Hepatocyte (in vitro differentiated cells): ENCODE measurements at regions not wholly inside any gene's neighbourhood (a gene's known extent, or its start where the extent isn't known, plus 50 kb on each side); places are given as distances from the start of the nearest gene placed in this dataset.

Experiments
- DNase-seq: peaks from one replicate; pipeline ENCODE4 v3.0.0-alpha.2; 2016; ENCODE audit warnings: low spot score
- H2AFZ ChIP-seq: fragments of 200-600 bp; sonication (generic); 2 replicates; pipeline ENCODE4 v1.6.0; 2016; ENCODE audit warnings: antibody characterized with exemption, mild to moderate bottlenecking
- H3K27ac ChIP-seq: fragments of 200-600 bp; sonication (generic); 2 replicates; pipeline ENCODE4 v1.5.1; 2016; ENCODE audit warnings: mild to moderate bottlenecking
- H3K27me3 ChIP-seq: fragments of 200-600 bp; sonication (generic); 2 replicates; pipeline ENCODE4 v1.6.1; 2016
- H3K36me3 ChIP-seq: fragments of 200-600 bp; sonication (generic); replicated peaks from 2 replicates; pipeline ENCODE4 v1.5.1; 2016; ENCODE audit warnings: low read depth; ENCODE audit not compliant: insufficient read depth
- H3K4me1 ChIP-seq: fragments of 200-600 bp; sonication (generic); 2 replicates; pipeline ENCODE4 v1.5.1; 2016; ENCODE audit warnings: mild to moderate bottlenecking, moderate library complexity; ENCODE audit not compliant: insufficient read depth
- H3K4me2 ChIP-seq: fragments of 200-600 bp; sonication (generic); 2 replicates; pipeline ENCODE4 v1.6.0; 2016
- H3K4me3 ChIP-seq: fragments of 200-600 bp; sonication (generic); 2 replicates; pipeline ENCODE4 v1.5.1; 2016; ENCODE audit warnings: mild to moderate bottlenecking
- H3K79me2 ChIP-seq: fragments of 200-600 bp; sonication (generic); 2 replicates; pipeline ENCODE4 v1.6.0; 2017; ENCODE audit warnings: mild to moderate bottlenecking
- H3K9me2 ChIP-seq: fragments of 200-600 bp; sonication (generic); replicated peaks from 2 replicates; pipeline ENCODE4 v1.6.0; 2017; ENCODE audit warnings: mild to moderate bottlenecking; ENCODE audit not compliant: insufficient read depth
- H3K9me3 ChIP-seq: fragments of 200-600 bp; sonication (generic); 2 replicates; pipeline ENCODE4 v1.5.1; 2016; ENCODE audit warnings: low read depth, mild to moderate bottlenecking
- H4K20me1 ChIP-seq: fragments of 200-600 bp; sonication (generic); 2 replicates; pipeline ENCODE4 v1.6.0; 2016; ENCODE audit warnings: mild to moderate bottlenecking; ENCODE audit not compliant: insufficient read depth, poor library complexity, severe bottlenecking
- EZH2 ChIP-seq: fragments of 200-600 bp; sonication (generic); IDR thresholded peaks from 2 replicates; pipeline ENCODE4 v1.6.1; 2016; ENCODE audit warnings: antibody characterized with exemption, mild to moderate bottlenecking, borderline replicate concordance
- EZH2phosphoT487 ChIP-seq: fragments of 200-600 bp; sonication (generic); IDR thresholded peaks from one replicate; pipeline ENCODE4 v1.6.1; 2018; ENCODE audit warnings: antibody characterized with exemption, mild to moderate bottlenecking, low read depth, moderate library complexity; ENCODE audit not compliant: unreplicated experiment, severe bottlenecking
- WGBS: methylation state at CpG from one replicate; pipeline ENCODE4 v1.1.6; 2016; ENCODE audit warnings: low lambda C conversion rate; ENCODE audit errors: missing lambda C conversion rate; 5-methylcytosine and 5-hydroxymethylcytosine counted together
- TF ChIP-seq, protein P1 (sequence below): fragments of 200-600 bp; sonication (generic); IDR thresholded peaks from 2 replicates; pipeline ENCODE4 v1.5.1; 2016; ENCODE audit warnings: antibody characterized with exemption, mild to moderate bottlenecking; ENCODE audit not compliant: poor library complexity

DNA sequence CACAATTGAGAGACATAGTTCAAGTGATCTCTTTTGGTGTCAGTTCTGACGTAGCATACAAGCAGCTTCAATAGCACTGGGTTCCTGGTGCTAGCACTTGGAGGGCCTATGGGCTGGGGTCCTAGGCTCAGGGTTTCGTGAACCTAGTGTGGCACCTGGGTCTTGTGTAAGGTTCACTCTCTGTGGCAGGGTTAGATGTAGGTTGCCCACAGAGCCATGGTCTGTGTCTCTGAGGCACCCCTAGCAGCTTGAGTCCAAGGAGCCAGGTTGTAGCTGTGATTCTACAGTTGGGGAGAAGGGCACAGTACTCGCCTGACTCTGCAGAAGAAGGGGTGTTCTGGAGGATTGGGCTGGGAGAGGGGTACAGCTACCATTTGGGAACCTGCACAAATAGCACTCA, 282.6 kb upstream of the LRRC3B start:
- no peaks in the 10 kb centered on the region for H3K4me1 ChIP-seq
- H3K9me2 ChIP-seq, result no peaks in the 10 kb centered on the region
- H3K27me3 ChIP-seq, result no peaks in the 10 kb centered on the region
- no peaks in the 10 kb centered on the region for H3K79me2 ChIP-seq
- no peak overlapping the region for H3K27ac ChIP-seq
- 89% methylated on average over 3 of the region's 3 CpGs for WGBS
- no peak for TF ChIP-seq EZH2
- no peak for TF ChIP-seq EZH2phosphoT487
- TF ChIP-seq, protein P1, sequence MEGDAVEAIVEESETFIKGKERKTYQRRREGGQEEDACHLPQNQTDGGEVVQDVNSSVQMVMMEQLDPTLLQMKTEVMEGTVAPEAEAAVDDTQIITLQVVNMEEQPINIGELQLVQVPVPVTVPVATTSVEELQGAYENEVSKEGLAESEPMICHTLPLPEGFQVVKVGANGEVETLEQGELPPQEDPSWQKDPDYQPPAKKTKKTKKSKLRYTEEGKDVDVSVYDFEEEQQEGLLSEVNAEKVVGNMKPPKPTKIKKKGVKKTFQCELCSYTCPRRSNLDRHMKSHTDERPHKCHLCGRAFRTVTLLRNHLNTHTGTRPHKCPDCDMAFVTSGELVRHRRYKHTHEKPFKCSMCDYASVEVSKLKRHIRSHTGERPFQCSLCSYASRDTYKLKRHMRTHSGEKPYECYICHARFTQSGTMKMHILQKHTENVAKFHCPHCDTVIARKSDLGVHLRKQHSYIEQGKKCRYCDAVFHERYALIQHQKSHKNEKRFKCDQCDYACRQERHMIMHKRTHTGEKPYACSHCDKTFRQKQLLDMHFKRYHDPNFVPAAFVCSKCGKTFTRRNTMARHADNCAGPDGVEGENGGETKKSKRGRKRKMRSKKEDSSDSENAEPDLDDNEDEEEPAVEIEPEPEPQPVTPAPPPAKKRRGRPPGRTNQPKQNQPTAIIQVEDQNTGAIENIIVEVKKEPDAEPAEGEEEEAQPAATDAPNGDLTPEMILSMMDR, result no peak
- no peak overlapping the region for H3K4me3 ChIP-seq
- no peaks in the 10 kb centered on the region for H4K20me1 ChIP-seq
- no peak for DNase-seq
- H3K9me3 ChIP-seq, result no peaks in the 10 kb centered on the region
- no peak overlapping the region for H2AFZ ChIP-seq
- no peaks in the 10 kb centered on the region for H3K36me3 ChIP-seq
- H3K4me2 ChIP-seq, result no peak overlapping the region

DNA sequence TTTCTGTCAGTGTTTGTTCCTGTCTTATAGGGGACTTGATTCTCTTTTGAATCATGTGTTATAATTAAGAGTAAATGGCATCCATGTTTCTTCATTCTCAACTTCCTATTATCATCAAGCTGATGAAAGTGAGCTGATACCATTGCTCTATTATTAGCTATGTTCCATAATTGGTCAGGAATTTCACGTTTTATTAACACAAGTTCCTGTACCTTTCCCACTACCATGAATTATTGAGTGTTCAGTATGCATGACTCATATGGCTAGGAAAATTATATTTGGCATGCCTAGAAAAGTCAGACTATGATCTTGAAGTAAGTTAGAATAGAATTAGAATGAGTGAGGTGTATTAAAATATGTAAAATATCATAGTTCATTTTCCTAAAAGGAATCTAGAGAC, 278.9 kb upstream of the LRRC3B start:
- H3K4me2 ChIP-seq, result no peak overlapping the region
- H3K9me2 ChIP-seq, result no peaks in the 10 kb centered on the region
- no peaks in the 10 kb centered on the region for H3K27me3 ChIP-seq
- WGBS, result 83% methylated on average over 1 of the region's 1 CpG
- no peak for DNase-seq
- no peaks in the 10 kb centered on the region for H3K79me2 ChIP-seq
- TF ChIP-seq, protein P1, result no peak
- no peak for TF ChIP-seq EZH2phosphoT487
- TF ChIP-seq EZH2, result no peak
- no peak overlapping the region for H2AFZ ChIP-seq
- no peak overlapping the region for H3K4me3 ChIP-seq
- H3K27ac ChIP-seq, result no peak overlapping the region
- H3K4me1 ChIP-seq, result no peaks in the 10 kb centered on the region
- H3K9me3 ChIP-seq, result no peaks in the 10 kb centered on the region
- H4K20me1 ChIP-seq, result no peaks in the 10 kb centered on the region
- no peaks in the 10 kb centered on the region for H3K36me3 ChIP-seq

DNA sequence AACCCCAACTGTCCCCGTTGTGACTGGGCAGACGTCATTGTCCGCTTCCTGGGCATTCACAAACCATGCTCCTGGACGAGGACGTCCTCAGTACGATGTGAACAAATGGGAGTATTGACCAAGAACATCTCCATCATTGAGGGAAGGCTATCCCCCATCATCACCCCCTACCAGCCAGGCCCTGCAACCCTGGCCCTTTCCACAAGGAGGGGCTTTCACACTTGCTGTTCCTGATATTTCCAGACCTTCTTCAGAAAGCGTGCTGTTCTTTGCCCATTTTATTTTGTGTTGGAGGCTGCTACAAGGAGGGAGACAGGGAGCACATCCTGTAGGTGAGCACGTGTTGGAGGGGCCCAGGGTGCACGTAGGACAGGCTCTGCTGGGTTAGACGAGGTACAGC, 277.0 kb upstream of the LRRC3B start:
- Histone ChIP-seq H3K36me3 (no peaks in the 10 kb centered on the region), H3K79me2 (no peaks in the 10 kb centered on the region), H3K4me2 (no peak overlapping the region), H4K20me1 (no peaks in the 10 kb centered on the region), H3K27ac (no peak overlapping the region), H3K4me1 (no peaks in the 10 kb centered on the region), H3K9me2 (no peaks in the 10 kb centered on the region), H3K9me3 (no peaks in the 10 kb centered on the region), H2AFZ (no peak overlapping the region), H3K4me3 (no peak overlapping the region), H3K27me3 (no peaks in the 10 kb centered on the region)
- no peak for DNase-seq
- no peak for TF ChIP-seq EZH2phosphoT487
- TF ChIP-seq, protein P1, result no peak
- no peak for TF ChIP-seq EZH2
- WGBS, result 90% methylated on average over 10 of the region's 10 CpGs

DNA sequence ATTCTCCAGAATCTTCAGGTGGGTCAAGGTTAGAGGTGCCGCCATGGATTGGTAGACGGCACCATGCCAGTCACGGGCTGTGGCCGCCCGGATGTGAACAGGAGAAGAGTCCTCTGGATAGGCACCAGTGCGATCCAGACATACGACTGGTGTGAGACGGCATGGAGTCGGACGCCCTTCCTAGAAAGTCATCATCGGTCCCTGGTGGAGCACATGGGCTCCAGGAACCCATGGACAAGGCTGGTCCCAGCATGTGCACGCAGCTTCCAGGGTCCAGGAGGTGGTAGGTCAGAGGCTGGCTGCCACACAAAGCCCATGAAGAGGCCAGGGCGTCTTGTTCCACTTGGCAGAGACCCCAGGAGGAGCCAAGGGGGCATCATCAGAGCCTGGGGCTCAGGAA, 276.1 kb upstream of the LRRC3B start:
- 95% methylated on average over 13 of the region's 13 CpGs for WGBS
- H3K9me2 ChIP-seq, result no peaks in the 10 kb centered on the region
- H3K9me3 ChIP-seq, result no peaks in the 10 kb centered on the region
- no peaks in the 10 kb centered on the region for H3K27me3 ChIP-seq
- H3K4me3 ChIP-seq, result no peak overlapping the region
- no peaks in the 10 kb centered on the region for H3K4me1 ChIP-seq
- H3K79me2 ChIP-seq, result no peaks in the 10 kb centered on the region
- no peaks in the 10 kb centered on the region for H4K20me1 ChIP-seq
- DNase-seq, result no peak
- H3K27ac ChIP-seq, result no peak overlapping the region
- H3K4me2 ChIP-seq, result no peak overlapping the region
- H3K36me3 ChIP-seq, result no peaks in the 10 kb centered on the region
- no peak overlapping the region for H2AFZ ChIP-seq
- no peak for TF ChIP-seq EZH2phosphoT487
